GM19043 (cell line): ENCODE measurements at regions not wholly inside any gene's neighbourhood (a gene's known extent, or its start where the extent isn't known, plus 50 kb on each side); places are given as distances from the start of the nearest gene placed in this dataset.
A peak's percentile ranks its signal among the peaks of the same experiment; 100 is the strongest.
"Not testable (repeated sequence)": the region's sequence is repeated elsewhere in the genome, so short reads cannot be mapped to it uniquely, and the experiment has no call there.

Source experiments
- ATAC-seq: cut with Tn5 transposase; IDR thresholded peaks from one replicate; pipeline ENCODE4 v1.9.1; 2021; ENCODE audit warnings: low read depth; ENCODE audit not compliant: unreplicated experiment

GRCh38 chr21:23968722-23969647, 1638.3 kb downstream of the MRPL39 start:
- ATAC-seq, result peak; percentile 85

- no peak for ATAC-seq
Observed at GRCh38 chr21:23968008-23968407, 1639.3 kb downstream of the MRPL39 start.

GRCh38 chr21:23963454-23963853, 1643.8 kb downstream of the MRPL39 start:
- no peak for ATAC-seq

- no peak for ATAC-seq
Observed at GRCh38 chr21:23960769-23961168, 1646.5 kb downstream of the MRPL39 start.

DNA sequence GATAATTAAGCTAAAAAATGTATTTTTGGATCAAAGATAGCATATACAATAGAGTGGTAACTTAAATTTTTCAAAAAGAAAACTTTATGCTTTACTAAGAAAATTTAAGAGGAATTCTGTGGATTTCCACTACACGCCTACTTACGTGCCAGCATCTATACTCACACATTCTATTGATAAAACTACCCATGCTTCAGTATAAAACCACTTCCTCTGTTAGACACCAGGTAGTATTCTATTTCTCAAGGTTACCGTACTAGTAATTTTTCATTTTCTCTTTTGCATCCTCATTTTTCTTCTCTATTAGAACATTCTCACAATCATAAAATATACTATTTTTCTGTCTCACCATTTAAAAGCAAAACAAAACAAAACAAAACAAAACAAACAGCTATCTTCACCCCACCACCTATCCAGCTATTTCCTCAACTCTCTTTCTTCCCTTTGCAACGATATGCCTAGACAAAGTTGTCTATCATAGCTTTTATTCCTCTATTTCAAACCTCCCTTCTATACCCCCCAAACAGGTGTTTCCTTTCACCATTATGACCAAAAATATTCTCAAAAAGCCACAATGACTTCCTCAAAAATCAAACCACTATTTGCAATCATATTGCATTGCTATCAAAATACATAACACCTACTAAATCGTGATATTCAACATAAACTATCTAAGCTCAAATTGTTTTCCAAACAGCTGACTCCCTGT, 1652.0 kb downstream of the MRPL39 start:
- no peak for ATAC-seq

GRCh38 chr21:23952269-23952668, 1655.0 kb downstream of the MRPL39 start:
- ATAC-seq, result no peak

- ATAC-seq, result no peak
Observed at GRCh38 chr21:23951251-23951650, 1656.0 kb downstream of the MRPL39 start.

DNA sequence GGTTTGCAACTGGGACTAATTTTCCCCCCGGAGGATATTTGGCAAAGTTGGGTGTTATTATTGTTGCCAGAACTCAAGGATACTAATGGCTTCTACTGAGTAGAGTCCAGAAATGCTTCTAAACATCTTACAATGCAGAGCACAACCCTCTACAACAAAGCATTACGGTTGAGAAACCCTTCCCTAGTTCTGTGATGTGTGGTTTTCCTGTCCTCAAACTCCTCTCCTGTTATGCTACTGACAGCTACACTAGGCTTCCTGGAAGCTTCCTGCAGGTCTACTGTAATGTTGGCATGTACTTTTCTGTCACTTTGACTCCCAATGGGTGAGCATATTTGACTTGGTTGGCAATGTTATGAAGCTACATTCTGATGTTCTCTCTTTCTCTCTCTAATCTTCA, 1656.9 kb downstream of the MRPL39 start:
- ATAC-seq, result no peak

DNA sequence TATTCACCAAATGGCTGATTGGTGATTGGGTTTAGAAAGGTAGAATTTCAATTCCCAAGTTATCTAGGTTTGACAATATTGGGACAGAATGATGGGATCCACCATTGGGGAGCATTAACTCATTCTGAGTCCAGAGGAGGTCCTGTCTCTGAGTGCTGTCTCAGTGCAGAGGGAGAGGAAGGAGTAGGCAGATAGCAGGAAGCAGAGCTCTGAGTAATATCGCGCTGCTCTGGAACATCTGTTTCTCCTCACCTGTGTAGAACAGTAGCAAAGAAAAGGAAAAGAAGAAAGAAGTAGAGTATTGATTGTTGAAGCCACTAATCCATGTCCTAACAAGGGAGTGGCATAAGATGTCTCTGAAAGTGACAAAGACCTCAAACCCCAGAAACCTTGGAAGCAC, 1657.8 kb downstream of the MRPL39 start:
- ATAC-seq, result no peak

DNA sequence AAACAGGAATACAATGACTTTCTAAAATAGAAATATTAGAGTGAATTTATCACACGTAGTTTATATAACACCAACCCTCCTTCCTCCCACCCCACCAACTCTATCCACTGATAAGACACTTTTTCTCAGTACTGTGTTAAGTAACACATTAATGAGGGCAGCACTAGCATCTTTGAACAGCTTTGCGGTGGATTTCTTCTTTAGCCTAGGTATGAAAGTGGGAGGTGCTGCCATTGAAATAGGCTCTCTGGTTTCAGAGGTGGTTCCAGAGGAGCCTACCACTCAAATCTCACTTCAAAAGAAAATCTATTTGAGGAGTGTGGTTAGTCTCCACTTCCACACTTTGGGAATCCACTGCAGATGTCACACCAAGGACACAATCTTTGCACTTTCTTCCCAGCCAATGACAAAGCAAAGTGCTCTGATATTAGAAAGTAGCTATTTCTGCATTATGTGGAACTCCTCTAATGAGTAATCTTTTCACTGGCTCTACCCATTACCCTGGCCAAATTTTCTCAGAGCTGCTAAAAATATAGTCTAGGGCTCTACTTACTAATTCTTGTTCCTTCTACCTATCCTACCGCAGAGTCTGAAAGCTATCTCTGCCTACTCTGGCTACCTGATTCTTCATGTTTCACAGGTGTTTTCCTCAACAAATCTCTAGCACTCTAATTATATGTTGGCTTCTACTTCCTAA, 1667.8 kb downstream of the MRPL39 start:
- no peak for ATAC-seq

- ATAC-seq, result no peak
Observed at GRCh38 chr21:23936991-23937390, 1670.3 kb downstream of the MRPL39 start.

- no peak for ATAC-seq
Observed at GRCh38 chr21:23936224-23936623, 1671.1 kb downstream of the MRPL39 start.

DNA sequence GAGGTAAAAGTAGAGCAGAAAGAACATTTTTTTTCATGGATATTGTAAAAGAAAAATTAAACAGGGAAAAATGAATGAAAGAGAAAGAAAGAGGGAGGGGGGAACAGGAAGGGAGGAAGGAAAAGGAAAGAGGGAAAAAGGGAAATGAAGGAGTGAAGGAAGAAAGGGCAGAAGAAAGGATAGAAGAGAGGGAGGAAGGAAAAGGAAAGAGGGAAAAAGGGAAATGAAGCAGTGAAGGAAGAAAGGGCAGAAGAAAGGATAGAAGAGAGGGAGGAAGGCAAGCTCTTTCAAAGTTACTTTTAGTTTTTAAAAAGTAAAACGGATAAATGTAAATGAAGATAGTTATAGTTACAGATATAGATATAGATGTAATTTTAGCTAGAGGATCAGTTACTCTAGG, 1676.7 kb downstream of the MRPL39 start:
- no peak for ATAC-seq

- ATAC-seq, result not testable (repeated sequence)
Observed at GRCh38 chr21:23926430-23926829, 1680.9 kb downstream of the MRPL39 start.

GRCh38 chr21:23921670-23922418, 1685.4 kb downstream of the MRPL39 start:
- ATAC-seq, result no peak

GRCh38 chr21:23900727-23901126, 1706.6 kb downstream of the MRPL39 start:
- ATAC-seq, result no peak

GRCh38 chr21:23899561-23899960, 1707.7 kb downstream of the MRPL39 start:
- no peak for ATAC-seq

GRCh38 chr21:23890652-23891051, 1716.6 kb downstream of the MRPL39 start:
- no peak for ATAC-seq

DNA sequence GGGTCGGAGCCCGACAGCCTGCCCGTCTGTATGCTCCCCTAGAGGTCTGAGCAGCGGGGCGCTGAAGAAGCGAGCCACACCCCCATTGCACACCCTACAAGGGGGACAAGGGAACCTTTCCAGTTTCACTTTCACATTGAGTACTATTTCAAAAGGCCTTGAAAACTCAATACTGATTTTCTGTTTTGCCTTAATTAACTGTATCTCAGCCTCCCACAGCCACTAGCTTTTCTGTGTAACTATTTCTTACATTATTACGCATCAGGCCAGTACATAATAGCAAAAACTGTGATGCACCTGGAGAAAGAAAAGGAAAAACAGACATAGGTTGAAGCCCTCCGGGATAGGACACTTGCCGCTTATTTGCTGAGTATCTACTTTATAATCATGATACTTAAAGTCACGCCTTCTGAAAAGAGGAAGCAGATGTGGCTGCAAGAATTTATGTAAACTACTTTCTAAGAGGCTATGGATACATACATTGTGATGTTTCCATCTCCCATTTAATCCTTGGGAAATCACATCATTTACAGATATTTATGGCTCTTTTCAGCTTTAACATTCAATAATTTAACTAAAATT, 1719.5 kb downstream of the MRPL39 start:
- ATAC-seq, result peak; percentile 88
